Coronary artery (tissue), 2 donors: ENCODE measurements at regions not wholly inside any gene's neighbourhood (a gene's known extent, or its start where the extent isn't known, plus 50 kb on each side); places are given as distances from the start of the nearest gene placed in this dataset.

Experiments used
- DNase-seq: peaks from one replicate; pipeline ENCODE4 v3.0.0-alpha.2; 2017; ENCODE audit warnings: low spot score
- H3K27ac ChIP-seq, 2 donors: fragments of 200-600 bp; sonication (generic); one replicate each; pipeline ENCODE4 v1.5.1; 2016 to 2019
- H3K4me3 ChIP-seq: fragments of 200-600 bp; sonication (generic); 2 replicates; pipeline ENCODE4 v1.5.1; 2016; ENCODE audit warnings: mild to moderate bottlenecking, moderate library complexity
- CTCF ChIP-seq: fragments of 200-600 bp; sonication (generic); IDR thresholded peaks from one replicate; pipeline ENCODE4 v1.5.1; 2019; ENCODE audit warnings: antibody characterized with exemption

- H3K27ac ChIP-seq = no peak overlapping the region
- H3K4me3 ChIP-seq = no peak overlapping the region
- no peak for DNase-seq
- TF ChIP-seq CTCF = no peak
Observed at GRCh38 chr20:7136886-7137285, 369.4 kb downstream of the BMP2 start.

GRCh38 chr20:7137395-7138151, 370.1 kb downstream of the BMP2 start:
- Histone ChIP-seq H3K27ac (no peak overlapping the region), H3K4me3 (no peak overlapping the region)
- DNase-seq = no peak
- TF ChIP-seq CTCF = no peak

- no peak overlapping the region for H3K4me3 ChIP-seq
- H3K27ac ChIP-seq = no peak overlapping the region
- no peak for DNase-seq
- TF ChIP-seq CTCF = no peak
Observed at GRCh38 chr20:7144464-7144863, 377.0 kb downstream of the BMP2 start.

GRCh38 chr20:7146552-7147219, 379.2 kb downstream of the BMP2 start:
- Histone ChIP-seq H3K27ac (no peak overlapping the region), H3K4me3 (no peak overlapping the region)
- TF ChIP-seq CTCF = no peak
- DNase-seq = no peak

- H3K4me3 ChIP-seq = no peak overlapping the region
- no peak for DNase-seq
- no peak for TF ChIP-seq CTCF
- no peak overlapping the region for H3K27ac ChIP-seq
Observed at GRCh38 chr20:7147220-7147601, 379.7 kb downstream of the BMP2 start.

GRCh38 chr20:7151676-7152470, 384.4 kb downstream of the BMP2 start:
- H3K27ac ChIP-seq = no peak overlapping the region
- no peak for DNase-seq
- H3K4me3 ChIP-seq = no peak overlapping the region
- TF ChIP-seq CTCF = no peak
